ENCODE measurements at regions not wholly inside any gene's neighbourhood (a gene's known extent, or its start where the extent isn't known, plus 50 kb on each side); places are given as distances from the start of the nearest gene placed in this dataset.

DNA sequence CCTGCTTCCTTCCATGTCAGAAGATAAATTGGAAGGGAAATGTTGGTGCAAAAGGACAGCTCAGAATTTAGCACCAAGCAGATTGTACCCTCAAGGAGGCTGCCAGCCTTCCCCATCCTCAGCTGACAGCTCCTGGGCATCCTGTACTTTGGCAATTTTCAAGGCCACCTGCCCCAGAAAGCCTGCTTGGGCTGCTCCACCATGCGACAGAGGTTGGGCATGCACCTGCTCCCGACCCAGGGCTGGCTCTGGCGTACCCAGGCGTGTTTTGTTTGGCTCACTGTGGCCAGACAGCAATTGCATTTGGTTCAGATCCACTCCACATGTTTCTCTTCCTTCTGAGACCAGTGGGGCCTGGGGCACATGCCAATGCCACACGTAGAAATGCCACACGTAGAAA lies 547.8 kb downstream of the NPHP4 start:
- 71 to 80% (median 78%) methylated on average over 5 to 6 of the region's 6 CpGs for WGBS, 5 donors
- no peak for TF ChIP-seq POLR2AphosphoS5 (IDR thresholded peaks at IDR 0.05)
- TF ChIP-seq POLR2A (IDR thresholded peaks at IDR 0.05) = no peak
- TF ChIP-seq, protein P1, sequence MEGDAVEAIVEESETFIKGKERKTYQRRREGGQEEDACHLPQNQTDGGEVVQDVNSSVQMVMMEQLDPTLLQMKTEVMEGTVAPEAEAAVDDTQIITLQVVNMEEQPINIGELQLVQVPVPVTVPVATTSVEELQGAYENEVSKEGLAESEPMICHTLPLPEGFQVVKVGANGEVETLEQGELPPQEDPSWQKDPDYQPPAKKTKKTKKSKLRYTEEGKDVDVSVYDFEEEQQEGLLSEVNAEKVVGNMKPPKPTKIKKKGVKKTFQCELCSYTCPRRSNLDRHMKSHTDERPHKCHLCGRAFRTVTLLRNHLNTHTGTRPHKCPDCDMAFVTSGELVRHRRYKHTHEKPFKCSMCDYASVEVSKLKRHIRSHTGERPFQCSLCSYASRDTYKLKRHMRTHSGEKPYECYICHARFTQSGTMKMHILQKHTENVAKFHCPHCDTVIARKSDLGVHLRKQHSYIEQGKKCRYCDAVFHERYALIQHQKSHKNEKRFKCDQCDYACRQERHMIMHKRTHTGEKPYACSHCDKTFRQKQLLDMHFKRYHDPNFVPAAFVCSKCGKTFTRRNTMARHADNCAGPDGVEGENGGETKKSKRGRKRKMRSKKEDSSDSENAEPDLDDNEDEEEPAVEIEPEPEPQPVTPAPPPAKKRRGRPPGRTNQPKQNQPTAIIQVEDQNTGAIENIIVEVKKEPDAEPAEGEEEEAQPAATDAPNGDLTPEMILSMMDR (IDR thresholded peaks at IDR 0.05) = no peak
- no peak for TF ChIP-seq EP300 (IDR thresholded peaks at IDR 0.05)
- Histone ChIP-seq H3K4me3 (no peak overlapping the region), H3K36me3 (no peaks in the 10 kb centered on the region), H3K27me3 (peaks cover 0 to 57% (median 0%) of the 10 kb centered on the region in 3 donors), H3K4me1 (no peaks in the 10 kb centered on the region), H3K9me3 (peaks cover 0 to 10% (median 8%) of the 10 kb centered on the region in 4 donors), H3K27ac (no peak overlapping the region)
- intact Hi-C loops (cut with DNase I; ENCODE audit: low total_unique reads) = no loop called here
- no peak for DNase-seq

DNA sequence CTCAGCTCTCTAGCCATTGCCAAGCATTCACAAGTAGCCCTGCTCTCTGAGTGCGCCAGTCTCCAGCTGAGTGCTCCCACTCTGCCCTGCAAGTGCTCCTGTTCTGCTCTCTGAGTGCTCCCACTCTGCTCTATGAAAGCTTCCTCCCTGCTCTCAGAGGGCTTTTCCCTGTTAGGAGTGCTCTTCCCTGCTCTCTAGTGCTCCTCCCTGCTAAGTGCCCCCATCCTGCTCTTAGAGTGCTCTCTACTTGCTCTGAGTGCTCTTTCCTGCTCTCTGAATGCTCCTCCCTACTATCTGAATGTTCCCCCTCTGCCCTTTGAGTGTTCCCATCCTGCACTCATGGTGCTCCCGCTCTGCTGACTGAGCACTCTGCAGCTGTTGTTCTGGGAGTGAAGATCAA lies 555.4 kb downstream of the NPHP4 start:
- Histone ChIP-seq H3K4me3 (no peak overlapping the region), H3K27me3 (peaks cover 3 to 66% (median 5%) of the 10 kb centered on the region in 3 donors), H3K9me3 (peaks cover 0 to 30% (median 27%) of the 10 kb centered on the region in 4 donors), H3K4me1 (no peaks in the 10 kb centered on the region), H3K36me3 (no peaks in the 10 kb centered on the region), H3K27ac (no peak overlapping the region)
- WGBS, 5 donors = 82 to 93% (median 90%) methylated on average over 2 of the region's 2 CpGs
- intact Hi-C loops (cut with DNase I; ENCODE audit: low total_unique reads) = no loop called here
- no peak for DNase-seq
- TF ChIP-seq POLR2AphosphoS5 (IDR thresholded peaks at IDR 0.05) (no peak), POLR2A (IDR thresholded peaks at IDR 0.05) (no peak)
- TF ChIP-seq, protein P1 (IDR thresholded peaks at IDR 0.05) = no peak

DNA sequence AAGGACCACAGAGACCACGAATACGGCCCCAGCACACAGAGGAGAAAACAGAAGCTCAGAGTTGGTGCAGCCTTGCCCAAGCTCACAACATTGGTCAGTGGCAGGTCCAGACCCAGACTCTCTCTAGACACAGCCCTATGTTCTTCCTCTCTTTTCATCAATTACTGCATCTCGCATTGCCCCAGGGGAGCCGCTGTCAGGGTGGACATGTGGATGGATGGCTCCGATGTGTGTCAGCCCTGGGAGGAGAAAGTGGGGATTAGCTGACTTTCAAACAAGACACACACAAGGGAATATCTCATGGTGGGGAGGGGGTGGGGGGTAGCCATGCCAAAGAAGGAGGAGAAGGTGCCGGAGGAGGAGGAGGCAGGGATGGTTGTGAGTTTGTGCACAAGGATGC lies 556.8 kb downstream of the NPHP4 start:
- no peak overlapping the region for H3K27ac ChIP-seq
- TF ChIP-seq EP300 (IDR thresholded peaks at IDR 0.05) = no peak
- WGBS, 5 donors = 75 to 91% (median 90%) methylated on average over 6 of the region's 6 CpGs
- no peaks in the 10 kb centered on the region for H3K4me1 ChIP-seq
- no peaks in the 10 kb centered on the region for H3K36me3 ChIP-seq
- H3K4me3 ChIP-seq = no peak overlapping the region
- DNase-seq = no peak
- intact Hi-C loops (cut with DNase I; ENCODE audit: low total_unique reads) = no loop called here
- peaks cover 0 to 30% (median 27%) of the 10 kb centered on the region in 4 donors for H3K9me3 ChIP-seq
- peaks cover 3 to 64% (median 5%) of the 10 kb centered on the region in 3 donors for H3K27me3 ChIP-seq

DNA sequence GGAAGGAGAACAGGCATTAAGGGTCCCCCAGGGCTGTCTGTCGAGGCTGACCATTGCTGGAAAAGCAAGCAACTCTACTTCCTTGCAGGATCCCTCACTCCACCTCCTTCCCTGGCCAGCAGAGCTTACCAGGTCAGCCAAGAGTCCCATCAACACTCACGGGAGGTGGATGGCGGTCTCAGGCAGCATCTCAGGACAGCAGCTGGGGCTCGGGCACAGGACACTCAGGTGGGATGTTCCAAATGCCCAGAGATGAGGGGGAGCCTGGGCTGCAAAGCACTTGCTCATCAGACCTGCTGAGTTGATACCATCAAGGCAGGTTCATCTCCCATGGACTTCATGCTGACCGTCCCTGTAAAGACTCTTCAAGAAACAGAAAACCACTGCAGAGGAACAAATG lies 559.8 kb downstream of the NPHP4 start:
- Histone ChIP-seq H3K4me3 (no peak overlapping the region), H3K27ac (no peak overlapping the region), H3K27me3 (peaks cover 5 to 85% (median 6%) of the 10 kb centered on the region in 3 donors), H3K9me3 (peaks cover 0 to 1% (median under 1%) of the 10 kb centered on the region in 4 donors), H3K36me3 (no peaks in the 10 kb centered on the region), H3K4me1 (no peaks in the 10 kb centered on the region)
- WGBS, 5 donors = 59 to 78% (median 63%) methylated on average over 3 to 5 of the region's 5 CpGs
- intact Hi-C loops (cut with DNase I; ENCODE audit: low total_unique reads) = no loop called here
- TF ChIP-seq POLR2A (IDR thresholded peaks at IDR 0.05) (no peak), POLR2AphosphoS5 (IDR thresholded peaks at IDR 0.05) (no peak), EP300 (IDR thresholded peaks at IDR 0.05) (no peak)
- TF ChIP-seq, protein P1 (IDR thresholded peaks at IDR 0.05) = no peak
- DNase-seq = no peak

DNA sequence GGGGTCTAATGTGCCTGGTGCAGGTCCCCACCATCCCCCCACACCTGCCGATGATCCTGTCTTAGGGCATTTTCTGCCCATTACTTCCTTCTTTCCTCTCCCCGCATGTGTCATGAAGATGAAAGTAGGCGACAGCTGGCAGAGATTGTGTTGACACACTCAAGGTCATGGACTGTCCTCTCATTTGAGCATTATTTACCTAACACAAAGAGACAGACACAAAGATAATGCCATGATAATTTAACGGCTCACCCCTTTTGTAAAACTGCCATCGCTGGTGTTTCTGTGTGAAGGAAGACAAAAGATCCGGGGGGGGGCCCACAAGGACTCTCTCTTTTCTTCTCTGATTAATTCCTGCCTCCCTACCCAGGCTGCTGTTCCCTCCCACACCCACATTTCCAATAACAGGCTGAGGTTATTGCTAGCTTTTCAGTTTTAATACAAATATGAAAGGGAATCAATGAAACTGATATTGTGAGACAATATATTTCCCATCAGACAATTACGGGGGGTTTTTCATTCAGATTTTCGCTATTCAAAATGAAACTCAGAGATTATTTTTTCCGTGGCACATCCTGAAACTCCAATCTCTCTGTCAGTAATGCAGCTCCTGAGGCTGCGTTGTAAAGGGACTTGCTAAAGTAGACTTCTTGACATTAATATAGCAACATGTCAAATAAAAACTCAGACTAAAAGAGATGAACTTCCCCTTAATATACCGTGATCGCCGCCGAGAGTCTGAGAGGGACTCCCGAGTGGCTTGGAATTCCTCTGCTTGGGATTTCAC lies 561.1 kb downstream of the NPHP4 start:
- Histone ChIP-seq H3K27me3 (peaks cover 5 to 90% (median 12%) of the 10 kb centered on the region in 3 donors), H3K4me3 (no peak overlapping the region), H3K4me1 (no peaks in the 10 kb centered on the region), H3K27ac (no peak overlapping the region), H3K9me3 (no peaks in the 10 kb centered on the region), H3K36me3 (no peaks in the 10 kb centered on the region)
- 46 to 57% (median 54%) methylated on average over 15 of the region's 15 CpGs for WGBS, 5 donors
- peak in 1 of 2 donors; percentile 9 for DNase-seq
- intact Hi-C loops (cut with DNase I; ENCODE audit: low total_unique reads) = no loop called here
- no peak for TF ChIP-seq POLR2AphosphoS5 (IDR thresholded peaks at IDR 0.05)
- TF ChIP-seq, protein P1 (IDR thresholded peaks at IDR 0.05) = no peak
- no peak for TF ChIP-seq EP300 (IDR thresholded peaks at IDR 0.05)
- TF ChIP-seq POLR2A (IDR thresholded peaks at IDR 0.05) = no peak
